ENCODE measurements at regions not wholly inside any gene's neighbourhood (a gene's known extent, or its start where the extent isn't known, plus 50 kb on each side); places are given as distances from the start of the nearest gene placed in this dataset.

- DNase-seq, result no peak
- Histone ChIP-seq H3K4me3 (ENCODE audit: insufficient read depth, low read depth, low read length, poor library complexity, severe bottlenecking) (no peak overlapping the region), H3K4me1 (ENCODE audit: control insufficient read depth, insufficient read depth, low read length, poor library complexity, severe bottlenecking) (no peaks in the 10 kb centered on the region), H3K27me3 (replicated peaks; ENCODE audit: control insufficient read depth, insufficient read depth, low read length, poor library complexity, severe bottlenecking) (no peaks in the 10 kb centered on the region), H3K36me3 (ENCODE audit: control insufficient read depth, insufficient read depth, low read length) (no peaks in the 10 kb centered on the region), H3K27ac (ENCODE audit: insufficient read depth, low read length, poor library complexity, severe bottlenecking) (no peak overlapping the region), H3K9me3 (ENCODE audit: control insufficient read depth, low read length) (peaks cover 3% of the 10 kb centered on the region)
Measured at GRCh38 chr1:29861922-29862321, 625.6 kb downstream of the PTPRU start.

- DNase-seq, result no peak
- H3K27ac ChIP-seq (ENCODE audit: insufficient read depth, low read length, poor library complexity, severe bottlenecking), result no peak overlapping the region
- no peaks in the 10 kb centered on the region for H3K4me1 ChIP-seq (ENCODE audit: control insufficient read depth, insufficient read depth, low read length, poor library complexity, severe bottlenecking)
- H3K4me3 ChIP-seq (ENCODE audit: insufficient read depth, low read depth, low read length, poor library complexity, severe bottlenecking), result no peak overlapping the region
- peaks cover 3% of the 10 kb centered on the region for H3K9me3 ChIP-seq (ENCODE audit: control insufficient read depth, low read length)
- H3K36me3 ChIP-seq (ENCODE audit: control insufficient read depth, insufficient read depth, low read length), result no peaks in the 10 kb centered on the region
- H3K27me3 ChIP-seq (replicated peaks; ENCODE audit: control insufficient read depth, insufficient read depth, low read length, poor library complexity, severe bottlenecking), result no peaks in the 10 kb centered on the region
Measured at GRCh38 chr1:29861446-29861845, 625.1 kb downstream of the PTPRU start.

- no peak overlapping the region for H3K4me3 ChIP-seq (ENCODE audit: insufficient read depth, low read depth, low read length, poor library complexity, severe bottlenecking)
- no peaks in the 10 kb centered on the region for H3K27me3 ChIP-seq (replicated peaks; ENCODE audit: control insufficient read depth, insufficient read depth, low read length, poor library complexity, severe bottlenecking)
- H3K4me1 ChIP-seq (ENCODE audit: control insufficient read depth, insufficient read depth, low read length, poor library complexity, severe bottlenecking), result no peaks in the 10 kb centered on the region
- DNase-seq, result no peak
- no peak overlapping the region for H3K27ac ChIP-seq (ENCODE audit: insufficient read depth, low read length, poor library complexity, severe bottlenecking)
- no peaks in the 10 kb centered on the region for H3K36me3 ChIP-seq (ENCODE audit: control insufficient read depth, insufficient read depth, low read length)
- H3K9me3 ChIP-seq (ENCODE audit: control insufficient read depth, low read length), result peaks cover 3% of the 10 kb centered on the region
Measured at GRCh38 chr1:29860681-29861080, 624.4 kb downstream of the PTPRU start.

GRCh38 chr1:29860056-29860455 is 623.7 kb downstream of the PTPRU start:
- Histone ChIP-seq H3K4me3 (ENCODE audit: insufficient read depth, low read depth, low read length, poor library complexity, severe bottlenecking) (no peak overlapping the region), H3K27ac (ENCODE audit: insufficient read depth, low read length, poor library complexity, severe bottlenecking) (no peak overlapping the region), H3K4me1 (ENCODE audit: control insufficient read depth, insufficient read depth, low read length, poor library complexity, severe bottlenecking) (no peaks in the 10 kb centered on the region), H3K36me3 (ENCODE audit: control insufficient read depth, insufficient read depth, low read length) (no peaks in the 10 kb centered on the region), H3K9me3 (ENCODE audit: control insufficient read depth, low read length) (peaks cover 3% of the 10 kb centered on the region), H3K27me3 (replicated peaks; ENCODE audit: control insufficient read depth, insufficient read depth, low read length, poor library complexity, severe bottlenecking) (no peaks in the 10 kb centered on the region)
- DNase-seq, result no peak

GRCh38 chr1:29859126-29859525 is 622.8 kb downstream of the PTPRU start:
- H3K36me3 ChIP-seq (ENCODE audit: control insufficient read depth, insufficient read depth, low read length), result no peaks in the 10 kb centered on the region
- no peak for DNase-seq
- no peak overlapping the region for H3K27ac ChIP-seq (ENCODE audit: insufficient read depth, low read length, poor library complexity, severe bottlenecking)
- no peaks in the 10 kb centered on the region for H3K27me3 ChIP-seq (replicated peaks; ENCODE audit: control insufficient read depth, insufficient read depth, low read length, poor library complexity, severe bottlenecking)
- H3K4me1 ChIP-seq (ENCODE audit: control insufficient read depth, insufficient read depth, low read length, poor library complexity, severe bottlenecking), result no peaks in the 10 kb centered on the region
- no peak overlapping the region for H3K4me3 ChIP-seq (ENCODE audit: insufficient read depth, low read depth, low read length, poor library complexity, severe bottlenecking)
- peaks cover 3% of the 10 kb centered on the region for H3K9me3 ChIP-seq (ENCODE audit: control insufficient read depth, low read length)

- DNase-seq, result no peak
- Histone ChIP-seq H3K4me3 (ENCODE audit: insufficient read depth, low read depth, low read length, poor library complexity, severe bottlenecking) (no peak overlapping the region), H3K36me3 (ENCODE audit: control insufficient read depth, insufficient read depth, low read length) (no peaks in the 10 kb centered on the region), H3K9me3 (ENCODE audit: control insufficient read depth, low read length) (peaks cover 3% of the 10 kb centered on the region), H3K27me3 (replicated peaks; ENCODE audit: control insufficient read depth, insufficient read depth, low read length, poor library complexity, severe bottlenecking) (no peaks in the 10 kb centered on the region), H3K4me1 (ENCODE audit: control insufficient read depth, insufficient read depth, low read length, poor library complexity, severe bottlenecking) (no peaks in the 10 kb centered on the region), H3K27ac (ENCODE audit: insufficient read depth, low read length, poor library complexity, severe bottlenecking) (no peak overlapping the region)
Measured at GRCh38 chr1:29858646-29859045, 622.3 kb downstream of the PTPRU start.

- Histone ChIP-seq H3K4me1 (ENCODE audit: control insufficient read depth, insufficient read depth, low read length, poor library complexity, severe bottlenecking) (no peaks in the 10 kb centered on the region), H3K9me3 (ENCODE audit: control insufficient read depth, low read length) (peaks cover 3% of the 10 kb centered on the region), H3K27me3 (replicated peaks; ENCODE audit: control insufficient read depth, insufficient read depth, low read length, poor library complexity, severe bottlenecking) (no peaks in the 10 kb centered on the region), H3K36me3 (ENCODE audit: control insufficient read depth, insufficient read depth, low read length) (no peaks in the 10 kb centered on the region), H3K27ac (ENCODE audit: insufficient read depth, low read length, poor library complexity, severe bottlenecking) (no peak overlapping the region), H3K4me3 (ENCODE audit: insufficient read depth, low read depth, low read length, poor library complexity, severe bottlenecking) (no peak overlapping the region)
- no peak for DNase-seq
Measured at GRCh38 chr1:29856340-29857114, 620.2 kb downstream of the PTPRU start.

- Histone ChIP-seq H3K9me3 (ENCODE audit: control insufficient read depth, low read length) (no peaks in the 10 kb centered on the region), H3K27me3 (replicated peaks; ENCODE audit: control insufficient read depth, insufficient read depth, low read length, poor library complexity, severe bottlenecking) (no peaks in the 10 kb centered on the region), H3K27ac (ENCODE audit: insufficient read depth, low read length, poor library complexity, severe bottlenecking) (no peak overlapping the region), H3K36me3 (ENCODE audit: control insufficient read depth, insufficient read depth, low read length) (no peaks in the 10 kb centered on the region), H3K4me3 (ENCODE audit: insufficient read depth, low read depth, low read length, poor library complexity, severe bottlenecking) (no peak overlapping the region), H3K4me1 (ENCODE audit: control insufficient read depth, insufficient read depth, low read length, poor library complexity, severe bottlenecking) (no peaks in the 10 kb centered on the region)
- no peak for DNase-seq
Measured at GRCh38 chr1:29855561-29856160, 619.3 kb downstream of the PTPRU start.

GRCh38 chr1:29854700-29855276 is 618.5 kb downstream of the PTPRU start:
- Histone ChIP-seq H3K36me3 (ENCODE audit: control insufficient read depth, insufficient read depth, low read length) (no peaks in the 10 kb centered on the region), H3K27me3 (replicated peaks; ENCODE audit: control insufficient read depth, insufficient read depth, low read length, poor library complexity, severe bottlenecking) (no peaks in the 10 kb centered on the region), H3K4me3 (ENCODE audit: insufficient read depth, low read depth, low read length, poor library complexity, severe bottlenecking) (no peak overlapping the region), H3K4me1 (ENCODE audit: control insufficient read depth, insufficient read depth, low read length, poor library complexity, severe bottlenecking) (no peaks in the 10 kb centered on the region), H3K27ac (ENCODE audit: insufficient read depth, low read length, poor library complexity, severe bottlenecking) (no peak overlapping the region), H3K9me3 (ENCODE audit: control insufficient read depth, low read length) (no peaks in the 10 kb centered on the region)
- DNase-seq, result no peak

GRCh38 chr1:29853716-29854330 is 617.5 kb downstream of the PTPRU start:
- Histone ChIP-seq H3K4me3 (ENCODE audit: insufficient read depth, low read depth, low read length, poor library complexity, severe bottlenecking) (no peak overlapping the region), H3K27me3 (replicated peaks; ENCODE audit: control insufficient read depth, insufficient read depth, low read length, poor library complexity, severe bottlenecking) (no peaks in the 10 kb centered on the region)

More at GRCh38 chr1:29853716-29854330, 617.5 kb downstream of the PTPRU start:
- H3K9me3 ChIP-seq (ENCODE audit: control insufficient read depth, low read length), result no peaks in the 10 kb centered on the region
- H3K36me3 ChIP-seq (ENCODE audit: control insufficient read depth, insufficient read depth, low read length), result no peaks in the 10 kb centered on the region
- no peak for DNase-seq
- H3K27ac ChIP-seq (ENCODE audit: insufficient read depth, low read length, poor library complexity, severe bottlenecking), result no peak overlapping the region
- H3K4me1 ChIP-seq (ENCODE audit: control insufficient read depth, insufficient read depth, low read length, poor library complexity, severe bottlenecking), result no peaks in the 10 kb centered on the region
